OCI-LY7 (cell line): ENCODE measurements at regions not wholly inside any gene's neighbourhood (a gene's known extent, or its start where the extent isn't known, plus 50 kb on each side); places are given as distances from the start of the nearest gene placed in this dataset.

Experiments used
- BruUV-seq: library from RNA; stranded (reverse); fragments of 400-500 nt; replicated peaks from 2 replicates; lab custom pipeline; 2021; lab: Mats Ljungman, UMichigan
- CTCF ChIA-PET: fragments of 300-600 bp; sonication (Branson Sonifier 250); formaldehyde crosslinking; loops from one replicate; lab custom pipeline; 2022; ENCODE audit warnings: antibody characterized with exemption; ENCODE audit not compliant: unreplicated experiment; lab: Charles Lee
- POLR2A ChIA-PET: fragments of 300-600 bp; sonication (Branson Sonifier 250); formaldehyde crosslinking; loops from one replicate; lab custom pipeline; 2022; ENCODE audit warnings: antibody characterized with exemption; lab: Charles Lee
- DNase-seq: peaks from one replicate; pipeline ENCODE4 v3.0.0-alpha.2; 2015; ENCODE audit warnings: low spot score
- H2AFZ ChIP-seq: fragments of 200-600 bp; sonication (generic), shearing (Covaris generic); 2 replicates; pipeline ENCODE4 v1.6.1; 2014; ENCODE audit warnings: mild to moderate bottlenecking, antibody characterized with exemption, low read length, moderate library complexity
- H3K27ac ChIP-seq: fragments of 200-600 bp; sonication (generic); 2 replicates; pipeline ENCODE4 v1.5.1; 2014; ENCODE audit warnings: mixed run types, low read depth, mild to moderate bottlenecking, moderate library complexity, low read length, inconsistent platforms; ENCODE audit not compliant: poor library complexity, severe bottlenecking
- H3K36me3 ChIP-seq: fragments of 200-600 bp; sonication (generic); 2 replicates; pipeline ENCODE4 v1.6.1; 2014; ENCODE audit warnings: mild to moderate bottlenecking, antibody characterized with exemption, low read length, moderate library complexity, mixed read lengths; ENCODE audit not compliant: insufficient read depth
- H3K4me1 ChIP-seq: fragments of 200-600 bp; sonication (generic); 2 replicates; pipeline ENCODE4 v1.5.1; 2014; ENCODE audit warnings: mild to moderate bottlenecking, low read length; ENCODE audit not compliant: insufficient read depth, poor library complexity, severe bottlenecking
- H3K4me2 ChIP-seq: fragments of 200-600 bp; sonication (generic); 2 replicates; pipeline ENCODE4 v1.6.1; 2014; ENCODE audit warnings: mild to moderate bottlenecking, low read length
- H3K4me3 ChIP-seq: fragments of 200-600 bp; sonication (generic); 2 replicates; pipeline ENCODE4 v1.5.1; 2014; ENCODE audit warnings: mild to moderate bottlenecking, low read depth, low read length; ENCODE audit not compliant: poor library complexity, severe bottlenecking
- H3K79me2 ChIP-seq: fragments of 200-600 bp; sonication (generic); 2 replicates; pipeline ENCODE4 v1.6.1; 2016; ENCODE audit warnings: low read depth, mild to moderate bottlenecking, low read length, moderate library complexity, mixed read lengths; ENCODE audit not compliant: insufficient read depth
- H3K9me2 ChIP-seq: fragments of 200-600 bp; sonication (generic); 2 replicates; pipeline ENCODE4 v1.6.1; 2016; ENCODE audit warnings: mild to moderate bottlenecking, low read length, mixed read lengths; ENCODE audit not compliant: insufficient read depth
- H3K9me3 ChIP-seq: fragments of 200-600 bp; sonication (generic); 2 replicates; pipeline ENCODE4 v1.6.1; 2014; ENCODE audit warnings: mild to moderate bottlenecking, mixed run types, low read length, mixed read lengths
- H4K20me1 ChIP-seq: fragments of 200-600 bp; sonication (generic); 2 replicates; pipeline ENCODE4 v1.6.1; 2014; ENCODE audit warnings: mild to moderate bottlenecking, antibody characterized with exemption, low read length, moderate library complexity, mixed read lengths; ENCODE audit not compliant: insufficient read depth
- CTCF ChIP-seq: fragments of 200-600 bp; sonication (generic); conservative IDR thresholded peaks from 2 replicates; pipeline ENCODE4 v1.5.1; 2014; ENCODE audit warnings: mild to moderate bottlenecking, antibody characterized with exemption, low read length, moderate library complexity, mixed read lengths
- EZH2phosphoT487 ChIP-seq: fragments of 200-600 bp; sonication (generic); IDR thresholded peaks from 2 replicates; pipeline ENCODE4 v1.6.1; 2018; ENCODE audit warnings: low read depth, borderline replicate concordance, mild to moderate bottlenecking, mixed run types, antibody characterized with exemption, low read length, moderate library complexity, mixed read lengths
- intact Hi-C: fragments of 100-400 bp; cut with micrococcal nuclease; formaldehyde crosslinking; loops from one replicate; pipeline ENCODE4 v1.10.0; 2022; ENCODE audit not compliant: unreplicated experiment

DNA sequence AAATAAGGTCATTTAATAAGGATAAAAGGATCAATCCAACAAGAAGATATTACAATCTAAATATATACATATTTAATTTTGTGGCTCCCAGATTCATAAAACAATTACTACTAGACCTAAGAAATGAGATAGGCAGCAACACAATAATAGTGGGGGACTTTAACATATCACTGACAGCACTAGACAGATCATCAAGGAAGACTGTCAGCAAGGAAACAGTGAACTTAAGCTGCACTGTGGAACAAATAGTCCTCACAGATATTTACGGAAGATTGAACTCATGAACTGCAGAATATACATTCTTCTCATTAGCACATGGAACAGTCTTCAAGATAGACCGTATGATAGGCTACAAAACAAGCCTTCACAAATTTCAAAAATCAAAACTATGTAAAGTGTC, 56.1 kb upstream of the NAP1L2 start:
- no peak overlapping the region for H2AFZ ChIP-seq
- no peaks in the 10 kb centered on the region for H3K36me3 ChIP-seq
- no peaks in the 10 kb centered on the region for H3K4me1 ChIP-seq
- no TSS peak for BruUV-seq
- DNase-seq = no peak
- ChIA-PET CTCF (no interaction called here), POLR2A (no interaction called here)
- no peaks in the 10 kb centered on the region for H3K79me2 ChIP-seq
- no peak for TF ChIP-seq CTCF
- no peak for TF ChIP-seq EZH2phosphoT487
- intact Hi-C loops = no loop called here
- H3K4me3 ChIP-seq = no peak overlapping the region
- H3K4me2 ChIP-seq = no peak overlapping the region
- H4K20me1 ChIP-seq = no peaks in the 10 kb centered on the region
- H3K27ac ChIP-seq = no peak overlapping the region
- no peaks in the 10 kb centered on the region for H3K9me2 ChIP-seq
- H3K9me3 ChIP-seq = no peaks in the 10 kb centered on the region

DNA sequence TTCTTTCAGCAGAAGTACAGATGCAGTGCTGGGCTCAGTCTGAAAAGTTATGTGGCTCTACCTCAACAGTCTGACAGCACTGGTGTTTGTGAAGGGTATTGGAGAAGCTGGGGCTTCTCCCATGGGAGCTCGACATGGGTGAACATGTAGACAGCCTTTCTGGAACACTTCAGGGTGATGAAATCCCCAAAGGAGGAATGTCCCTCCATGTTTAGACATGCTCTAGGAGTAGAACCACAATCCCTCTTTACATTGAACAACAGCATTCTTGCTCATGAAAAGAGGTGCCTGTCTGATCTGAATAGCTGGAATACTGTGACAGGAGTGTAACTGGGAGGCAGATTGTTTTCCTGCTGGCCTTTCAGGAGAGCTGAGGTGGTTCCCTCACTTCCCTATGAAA, 53.8 kb upstream of the NAP1L2 start:
- Histone ChIP-seq H3K27ac (no peak overlapping the region), H3K9me3 (no peaks in the 10 kb centered on the region), H4K20me1 (no peaks in the 10 kb centered on the region), H3K4me1 (no peaks in the 10 kb centered on the region), H3K79me2 (no peaks in the 10 kb centered on the region), H3K4me3 (no peak overlapping the region), H3K9me2 (no peaks in the 10 kb centered on the region), H3K4me2 (no peak overlapping the region), H3K36me3 (no peaks in the 10 kb centered on the region), H2AFZ (no peak overlapping the region)
- ChIA-PET CTCF (no interaction called here), POLR2A (no interaction called here)
- no TSS peak for BruUV-seq
- intact Hi-C loops = no loop called here
- TF ChIP-seq CTCF = no peak
- no peak for TF ChIP-seq EZH2phosphoT487
- DNase-seq = no peak

GRCh38 chrX:73267979-73268378, 53.3 kb upstream of the NAP1L2 start:
- no peak overlapping the region for H2AFZ ChIP-seq
- H3K36me3 ChIP-seq = no peaks in the 10 kb centered on the region
- DNase-seq = no peak
- H3K9me3 ChIP-seq = no peaks in the 10 kb centered on the region
- H3K4me1 ChIP-seq = no peaks in the 10 kb centered on the region
- BruUV-seq = no TSS peak
- CTCF ChIA-PET = no interaction called here
- POLR2A ChIA-PET = no interaction called here
- H3K4me3 ChIP-seq = no peak overlapping the region
- H3K9me2 ChIP-seq = no peaks in the 10 kb centered on the region
- no peaks in the 10 kb centered on the region for H4K20me1 ChIP-seq
- intact Hi-C loops = no loop called here
- no peak overlapping the region for H3K4me2 ChIP-seq
- no peaks in the 10 kb centered on the region for H3K79me2 ChIP-seq
- no peak overlapping the region for H3K27ac ChIP-seq
- TF ChIP-seq CTCF (no peak), EZH2phosphoT487 (no peak)
